ENCODE measurements at regions not wholly inside any gene's neighbourhood (a gene's known extent, or its start where the extent isn't known, plus 50 kb on each side); places are given as distances from the start of the nearest gene placed in this dataset.

DNA sequence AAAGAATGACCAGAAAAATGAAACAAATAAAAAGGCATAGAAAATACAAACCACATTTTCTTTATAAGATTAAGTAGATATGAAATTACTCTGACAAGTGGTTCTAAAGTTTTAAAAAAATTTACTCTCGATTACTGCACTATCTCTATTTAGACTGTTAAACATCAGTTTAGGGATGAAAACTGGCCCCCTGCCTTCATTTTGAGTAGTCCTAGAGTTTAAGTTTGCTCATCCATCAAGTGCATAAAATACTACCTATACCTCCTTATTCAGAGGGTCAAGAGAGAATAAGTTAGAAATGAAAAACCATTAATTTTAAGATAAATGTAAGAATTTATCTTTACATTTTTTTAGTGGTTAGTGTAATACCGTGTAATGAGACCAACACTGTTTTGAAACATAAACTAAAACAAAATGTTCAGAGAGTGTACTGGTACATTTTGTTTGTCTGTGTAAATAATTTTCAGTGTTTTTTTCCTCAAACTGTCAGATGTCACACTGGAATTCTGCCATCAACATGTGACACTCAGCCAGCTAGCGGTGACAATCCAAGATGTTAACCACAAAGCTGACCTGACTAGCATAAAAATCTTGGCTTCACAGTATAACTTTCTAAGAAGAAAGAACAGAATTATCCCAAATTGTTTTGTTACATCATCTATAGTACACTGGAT lies 184.8 kb upstream of the PCDH20 start:
- H3K4me2 ChIP-seq (ENCODE audit: low read depth, low read length): no peak overlapping the region
- H2AFZ ChIP-seq (ENCODE audit: low read length): no peak overlapping the region
- no peaks in the 10 kb centered on the region for H3K36me3 ChIP-seq (replicated peaks; ENCODE audit: insufficient read depth, low read length)
- no peak overlapping the region for H3K4me3 ChIP-seq (ENCODE audit: low read length)
- H3K27me3 ChIP-seq (replicated peaks; ENCODE audit: insufficient read depth, low read length): no peaks in the 10 kb centered on the region
- no peaks in the 10 kb centered on the region for H4K20me1 ChIP-seq (ENCODE audit: insufficient read depth, low read length)
- H3K27ac ChIP-seq (ENCODE audit: low read length): no peak overlapping the region
- TF ChIP-seq, protein P1, sequence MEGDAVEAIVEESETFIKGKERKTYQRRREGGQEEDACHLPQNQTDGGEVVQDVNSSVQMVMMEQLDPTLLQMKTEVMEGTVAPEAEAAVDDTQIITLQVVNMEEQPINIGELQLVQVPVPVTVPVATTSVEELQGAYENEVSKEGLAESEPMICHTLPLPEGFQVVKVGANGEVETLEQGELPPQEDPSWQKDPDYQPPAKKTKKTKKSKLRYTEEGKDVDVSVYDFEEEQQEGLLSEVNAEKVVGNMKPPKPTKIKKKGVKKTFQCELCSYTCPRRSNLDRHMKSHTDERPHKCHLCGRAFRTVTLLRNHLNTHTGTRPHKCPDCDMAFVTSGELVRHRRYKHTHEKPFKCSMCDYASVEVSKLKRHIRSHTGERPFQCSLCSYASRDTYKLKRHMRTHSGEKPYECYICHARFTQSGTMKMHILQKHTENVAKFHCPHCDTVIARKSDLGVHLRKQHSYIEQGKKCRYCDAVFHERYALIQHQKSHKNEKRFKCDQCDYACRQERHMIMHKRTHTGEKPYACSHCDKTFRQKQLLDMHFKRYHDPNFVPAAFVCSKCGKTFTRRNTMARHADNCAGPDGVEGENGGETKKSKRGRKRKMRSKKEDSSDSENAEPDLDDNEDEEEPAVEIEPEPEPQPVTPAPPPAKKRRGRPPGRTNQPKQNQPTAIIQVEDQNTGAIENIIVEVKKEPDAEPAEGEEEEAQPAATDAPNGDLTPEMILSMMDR (IDR thresholded peaks at IDR 0.05; ENCODE audit: low read length): no peak
- TF ChIP-seq EZH2 (optimal IDR thresholded peaks at IDR 0.05; ENCODE audit: low read depth, low read length) (no peak), EZH2phosphoT487 (IDR thresholded peaks at IDR 0.05; ENCODE audit: low read length) (no peak)
- H3F3A ChIP-seq (ENCODE audit: insufficient read depth, low read length): no peaks in the 10 kb centered on the region
- H3K79me2 ChIP-seq (ENCODE audit: low read length): no peaks in the 10 kb centered on the region
- DNase-seq: no peak
- H3K9me3 ChIP-seq (replicated peaks; ENCODE audit: insufficient read depth, low read length): no peaks in the 10 kb centered on the region
- no peaks in the 10 kb centered on the region for H3K4me1 ChIP-seq (ENCODE audit: low read length)
- H3K9ac ChIP-seq (ENCODE audit: low read length): no peak overlapping the region
- H3K9me2 ChIP-seq (replicated peaks; ENCODE audit: insufficient read depth, low read length): no peaks in the 10 kb centered on the region

DNA sequence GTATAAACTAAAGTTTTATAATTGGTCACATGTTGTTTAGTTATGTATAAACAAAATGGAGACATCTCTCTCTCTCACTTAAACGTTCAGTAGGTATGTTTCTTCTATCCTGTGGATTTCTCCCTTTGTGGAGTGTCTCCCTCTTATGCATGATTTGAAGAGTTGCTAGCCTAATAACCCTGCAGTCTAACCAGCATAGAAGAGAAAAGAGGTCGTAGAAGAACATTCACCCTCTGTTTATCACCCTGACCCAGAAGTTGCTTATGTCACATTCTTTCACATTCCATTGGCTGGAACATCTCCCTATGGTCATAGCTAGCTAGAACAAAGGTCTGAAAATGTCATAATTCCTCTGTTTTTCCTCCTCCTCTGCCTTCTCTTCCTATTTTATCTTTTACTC lies 176.8 kb upstream of the PCDH20 start:
- Histone ChIP-seq H3K4me3 (ENCODE audit: low read length) (no peak overlapping the region), H4K20me1 (ENCODE audit: insufficient read depth, low read length) (no peaks in the 10 kb centered on the region), H3K9ac (ENCODE audit: low read length) (no peak overlapping the region), H3F3A (ENCODE audit: insufficient read depth, low read length) (no peaks in the 10 kb centered on the region), H3K4me2 (ENCODE audit: low read depth, low read length) (no peak overlapping the region), H3K4me1 (ENCODE audit: low read length) (no peaks in the 10 kb centered on the region), H3K27me3 (replicated peaks; ENCODE audit: insufficient read depth, low read length) (no peaks in the 10 kb centered on the region), H2AFZ (ENCODE audit: low read length) (no peak overlapping the region), H3K79me2 (ENCODE audit: low read length) (no peaks in the 10 kb centered on the region), H3K27ac (ENCODE audit: low read length) (no peak overlapping the region), H3K9me3 (replicated peaks; ENCODE audit: insufficient read depth, low read length) (no peaks in the 10 kb centered on the region), H3K9me2 (replicated peaks; ENCODE audit: insufficient read depth, low read length) (no peaks in the 10 kb centered on the region), H3K36me3 (replicated peaks; ENCODE audit: insufficient read depth, low read length) (no peaks in the 10 kb centered on the region)
- TF ChIP-seq EZH2phosphoT487 (IDR thresholded peaks at IDR 0.05; ENCODE audit: low read length) (no peak), EZH2 (optimal IDR thresholded peaks at IDR 0.05; ENCODE audit: low read depth, low read length) (no peak)
- TF ChIP-seq, protein P1 (IDR thresholded peaks at IDR 0.05; ENCODE audit: low read length): no peak
- no peak for DNase-seq

DNA sequence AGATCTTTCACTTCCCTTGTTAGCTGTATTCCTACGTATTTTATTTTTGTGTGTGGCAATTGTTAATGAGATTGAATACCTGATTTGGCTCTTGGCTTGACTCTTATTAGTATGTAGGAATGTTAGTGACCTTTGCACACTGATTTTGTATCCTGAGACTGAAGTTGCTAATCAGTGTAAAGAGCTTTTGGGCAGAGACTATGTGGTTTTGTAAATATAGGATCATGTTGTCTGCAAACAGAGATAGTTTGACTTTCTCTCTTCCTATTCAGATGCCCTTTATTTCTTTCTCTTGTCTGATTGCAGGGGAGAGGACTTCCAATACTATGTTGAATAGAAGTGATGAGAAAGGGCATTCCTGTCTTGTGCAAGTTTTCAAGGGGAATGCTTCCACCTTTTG lies 160.3 kb upstream of the PCDH20 start:
- Histone ChIP-seq H3K4me3 (ENCODE audit: low read length) (no peak overlapping the region), H3K4me2 (ENCODE audit: low read depth, low read length) (no peak overlapping the region), H3K27me3 (replicated peaks; ENCODE audit: insufficient read depth, low read length) (no peaks in the 10 kb centered on the region), H3K4me1 (ENCODE audit: low read length) (no peaks in the 10 kb centered on the region), H3K9me2 (replicated peaks; ENCODE audit: insufficient read depth, low read length) (no peaks in the 10 kb centered on the region), H3F3A (ENCODE audit: insufficient read depth, low read length) (no peaks in the 10 kb centered on the region), H3K79me2 (ENCODE audit: low read length) (no peaks in the 10 kb centered on the region), H3K36me3 (replicated peaks; ENCODE audit: insufficient read depth, low read length) (no peaks in the 10 kb centered on the region), H4K20me1 (ENCODE audit: insufficient read depth, low read length) (no peaks in the 10 kb centered on the region), H3K9ac (ENCODE audit: low read length) (no peak overlapping the region), H3K9me3 (replicated peaks; ENCODE audit: insufficient read depth, low read length) (no peaks in the 10 kb centered on the region), H3K27ac (ENCODE audit: low read length) (no peak overlapping the region), H2AFZ (ENCODE audit: low read length) (no peak overlapping the region)
- TF ChIP-seq, protein P1 (IDR thresholded peaks at IDR 0.05; ENCODE audit: low read length): no peak
- TF ChIP-seq EZH2 (optimal IDR thresholded peaks at IDR 0.05; ENCODE audit: low read depth, low read length) (no peak), EZH2phosphoT487 (IDR thresholded peaks at IDR 0.05; ENCODE audit: low read length) (no peak)
- DNase-seq: no peak

Measured in MM.1S (cell line).